Neural progenitor cell (in vitro differentiated cells): ENCODE measurements at regions not wholly inside any gene's neighbourhood (a gene's known extent, or its start where the extent isn't known, plus 50 kb on each side); places are given as distances from the start of the nearest gene placed in this dataset.
"Not testable (repeated sequence)": the region's sequence is repeated elsewhere in the genome, so short reads cannot be mapped to it uniquely, and the experiment has no call there.

Source experiments
- DNase-seq: peaks from one replicate; pipeline ENCODE4 v3.0.0-alpha.2; 2016; ENCODE audit warnings: low spot score
- H2AFZ ChIP-seq: fragments of 200-600 bp; sonication (generic); replicated peaks from 2 replicates; pipeline ENCODE4 v1.6.1; 2016; ENCODE audit warnings: antibody characterized with exemption
- H3F3A ChIP-seq: fragments of 200-600 bp; sonication (generic); 2 replicates; pipeline ENCODE4 v1.6.1; 2016; ENCODE audit warnings: antibody characterized with exemption, low read depth
- H3K27ac ChIP-seq: fragments of 200-600 bp; sonication (generic); 2 replicates; pipeline ENCODE4 v1.5.1; 2016; ENCODE audit warnings: mild to moderate bottlenecking
- H3K27me3 ChIP-seq: fragments of 200-600 bp; sonication (generic); 2 replicates; pipeline ENCODE4 v1.6.1; 2016; ENCODE audit warnings: mild to moderate bottlenecking, moderate library complexity
- H3K36me3 ChIP-seq: fragments of 200-600 bp; sonication (generic); 2 replicates; pipeline ENCODE4 v1.5.1; 2016
- H3K4me1 ChIP-seq: fragments of 200-600 bp; sonication (generic); 2 replicates; pipeline ENCODE4 v1.6.1; 2016; ENCODE audit warnings: mixed run types
- H3K4me2 ChIP-seq: fragments of 200-600 bp; sonication (generic); 2 replicates; pipeline ENCODE4 v1.6.1; 2016
- H3K4me3 ChIP-seq: fragments of 200-600 bp; sonication (generic); 2 replicates; pipeline ENCODE4 v1.5.1; 2016
- H3K79me2 ChIP-seq: fragments of 200-600 bp; sonication (generic); 2 replicates; pipeline ENCODE4 v1.6.1; 2016; ENCODE audit warnings: low read depth
- H3K9ac ChIP-seq: fragments of 200-600 bp; sonication (generic); 2 replicates; pipeline ENCODE4 v1.6.1; 2016
- H3K9me3 ChIP-seq: fragments of 200-600 bp; sonication (generic); 2 replicates; pipeline ENCODE4 v1.5.1; 2016; ENCODE audit warnings: low read depth
- H4K20me1 ChIP-seq: fragments of 200-600 bp; sonication (generic); 2 replicates; pipeline ENCODE4 v1.6.1; 2016; ENCODE audit warnings: low read depth
- H3K27ac Mint-ChIP-seq: 3 replicates; pipeline ENCODE4 v1.8.0; 2021; ENCODE audit warnings: mixed read lengths
- H3K27me3 Mint-ChIP-seq: 2 replicates; pipeline ENCODE4 v1.8.0; 2022; ENCODE audit warnings: low read depth, mild to moderate bottlenecking, inconsistent platforms, moderate library complexity, mixed read lengths; ENCODE audit not compliant: insufficient read depth
- H3K36me3 Mint-ChIP-seq: 3 replicates; pipeline ENCODE4 v1.8.0; 2021; ENCODE audit warnings: mixed read lengths
- H3K4me1 Mint-ChIP-seq: 3 replicates; pipeline ENCODE4 v1.8.0; 2021; ENCODE audit warnings: mixed read lengths
- H3K4me3 Mint-ChIP-seq: 3 replicates; pipeline ENCODE4 v1.8.0; 2021; ENCODE audit warnings: mild to moderate bottlenecking, moderate library complexity, mixed read lengths
- H3K9me3 Mint-ChIP-seq: 3 replicates; pipeline ENCODE4 v1.8.0; 2020; ENCODE audit warnings: mixed read lengths

DNA sequence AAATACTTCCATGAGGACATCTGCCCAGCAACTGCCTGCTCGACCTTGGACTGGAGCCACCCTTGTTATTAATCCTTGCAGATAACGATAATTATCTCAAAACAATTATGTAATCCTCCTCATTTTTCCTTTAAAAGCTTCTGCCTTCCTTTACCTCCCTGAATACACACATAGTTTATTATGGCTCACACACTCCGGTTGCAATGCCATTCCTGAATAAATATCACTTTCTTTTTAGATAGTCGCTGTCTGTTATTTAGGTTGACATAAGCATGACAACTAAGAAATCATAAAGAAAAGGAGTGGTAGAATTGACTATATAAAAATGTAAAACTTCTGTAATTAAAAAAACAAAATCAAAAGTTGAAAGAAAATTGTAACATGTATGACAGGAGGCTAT, 64.8 kb downstream of the B4GALT7 start:
- not testable (repeated sequence) for H2AFZ ChIP-seq, H3K4me1 Mint-ChIP-seq, H3K79me2 ChIP-seq, H3K9ac ChIP-seq, H3F3A ChIP-seq, H3K27ac ChIP-seq, H3K36me3 ChIP-seq, H3K4me1 ChIP-seq, H3K4me2 ChIP-seq, H3K27me3 Mint-ChIP-seq, H3K4me3 ChIP-seq, H4K20me1 ChIP-seq, DNase-seq, H3K27me3 ChIP-seq, H3K9me3 ChIP-seq, H3K27ac Mint-ChIP-seq, H3K4me3 Mint-ChIP-seq
- Mint-ChIP-seq H3K36me3 (peaks cover 10% of the 10 kb centered on the region), H3K9me3 (peaks cover 17% of the 10 kb centered on the region)

DNA sequence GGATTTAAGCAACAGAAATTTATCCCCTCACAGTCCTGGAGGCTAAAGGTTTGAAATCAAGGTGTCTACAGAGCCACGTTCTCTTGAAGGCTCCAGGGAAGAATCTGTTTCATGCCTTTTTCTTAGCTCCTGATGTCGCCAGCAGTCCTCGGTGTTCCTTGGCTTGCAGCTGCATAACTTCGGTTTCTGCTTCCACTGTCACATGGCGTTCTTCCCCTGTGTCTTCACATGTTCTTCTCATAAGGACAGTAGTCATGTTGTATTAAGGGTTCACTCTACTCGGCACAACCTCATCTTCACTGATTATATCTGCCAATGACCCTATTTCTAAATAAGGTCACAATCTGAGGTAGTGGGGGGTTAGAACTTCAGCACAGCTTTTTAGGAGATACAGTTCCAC, 65.2 kb downstream of the B4GALT7 start:
- H3K4me2 ChIP-seq, H3K27me3 Mint-ChIP-seq, H2AFZ ChIP-seq, H3K9me3 ChIP-seq, DNase-seq, H4K20me1 ChIP-seq, H3K36me3 Mint-ChIP-seq, H3K79me2 ChIP-seq, H3K4me1 ChIP-seq, H3K27ac ChIP-seq, H3K9ac ChIP-seq, H3K36me3 ChIP-seq, H3K27me3 ChIP-seq, H3K4me3 Mint-ChIP-seq, H3F3A ChIP-seq, H3K27ac Mint-ChIP-seq, H3K4me1 Mint-ChIP-seq, H3K4me3 ChIP-seq: not testable (repeated sequence)
- peaks cover 14% of the 10 kb centered on the region for H3K9me3 Mint-ChIP-seq

DNA sequence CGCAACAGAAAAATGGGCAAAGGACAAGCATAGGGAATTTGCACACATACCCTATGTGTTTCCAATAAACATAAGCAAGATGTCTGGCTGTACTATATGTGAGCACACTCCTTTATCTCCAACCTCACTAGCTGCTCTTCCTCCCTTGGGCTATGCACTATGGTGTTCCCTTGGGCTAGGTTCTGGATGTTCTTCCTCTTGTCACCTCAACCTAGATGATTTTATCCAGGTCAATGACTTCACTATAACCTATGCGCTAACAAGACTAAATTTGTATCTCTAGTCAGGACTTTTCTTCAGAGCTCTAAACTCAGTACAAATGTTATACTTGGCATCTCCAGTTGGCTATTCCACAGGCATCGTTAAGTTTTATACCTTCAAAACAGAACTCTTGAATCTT, 66.0 kb downstream of the B4GALT7 start:
- H3K4me2 ChIP-seq, H3K36me3 Mint-ChIP-seq, H3K4me1 ChIP-seq, H3F3A ChIP-seq, H3K27ac Mint-ChIP-seq, H3K27ac ChIP-seq, H3K9ac ChIP-seq, H3K9me3 ChIP-seq, H3K36me3 ChIP-seq, H3K4me3 ChIP-seq, H3K4me1 Mint-ChIP-seq, H3K79me2 ChIP-seq, DNase-seq, H3K27me3 Mint-ChIP-seq, H3K4me3 Mint-ChIP-seq, H2AFZ ChIP-seq, H4K20me1 ChIP-seq: not testable (repeated sequence)
- H3K9me3 Mint-ChIP-seq, result peaks cover 10% of the 10 kb centered on the region
- peaks cover 13% of the 10 kb centered on the region for H3K27me3 ChIP-seq

DNA sequence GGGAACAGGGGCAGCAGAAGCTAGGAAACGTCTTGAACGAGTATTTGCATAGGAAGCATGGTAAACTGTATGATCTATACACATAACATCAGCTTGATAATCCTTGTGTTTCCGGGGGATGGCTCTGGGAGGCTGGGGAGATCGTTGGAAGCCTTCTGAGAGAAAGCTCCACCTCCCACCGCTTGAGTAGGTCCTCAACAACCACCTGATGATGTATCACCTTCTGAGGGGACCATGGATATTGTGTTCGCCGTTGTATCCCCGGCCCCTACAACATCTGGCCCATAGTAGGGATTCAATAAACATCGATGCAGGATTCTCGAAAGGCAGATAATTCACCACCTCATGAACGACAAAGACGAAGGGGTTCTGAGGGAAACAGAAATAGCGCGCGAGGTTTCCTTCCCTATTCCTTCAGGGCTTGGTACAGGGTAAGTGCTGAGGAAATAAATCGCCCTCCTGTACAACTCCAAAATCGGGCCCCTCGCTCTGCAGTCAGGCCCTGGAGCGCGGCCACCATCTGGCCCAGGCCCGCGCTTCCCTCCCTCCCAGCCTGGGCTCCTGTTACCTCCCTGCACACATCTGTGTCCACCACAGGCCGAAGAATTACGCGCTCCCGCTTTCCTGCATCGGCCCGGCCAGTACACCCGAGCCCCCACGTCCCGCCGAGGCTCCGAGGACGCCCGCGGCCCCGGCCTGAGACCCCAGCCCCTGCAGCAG, 71.3 kb downstream of the B4GALT7 start:
- H3K27ac ChIP-seq, H4K20me1 ChIP-seq, H3K4me1 Mint-ChIP-seq, H3K79me2 ChIP-seq, H3K9me3 Mint-ChIP-seq, H3K4me1 ChIP-seq, H3K9me3 ChIP-seq, H3K9ac ChIP-seq, DNase-seq, H3K4me3 Mint-ChIP-seq, H3K36me3 ChIP-seq, H2AFZ ChIP-seq, H3K36me3 Mint-ChIP-seq, H3F3A ChIP-seq, H3K27ac Mint-ChIP-seq, H3K27me3 Mint-ChIP-seq: not testable (repeated sequence)
- Histone ChIP-seq H3K27me3 (peaks cover 37% of the 10 kb centered on the region), H3K4me3 (peak overlapping the region; percentile 34), H3K4me2 (peak overlapping the region; percentile 69)

DNA sequence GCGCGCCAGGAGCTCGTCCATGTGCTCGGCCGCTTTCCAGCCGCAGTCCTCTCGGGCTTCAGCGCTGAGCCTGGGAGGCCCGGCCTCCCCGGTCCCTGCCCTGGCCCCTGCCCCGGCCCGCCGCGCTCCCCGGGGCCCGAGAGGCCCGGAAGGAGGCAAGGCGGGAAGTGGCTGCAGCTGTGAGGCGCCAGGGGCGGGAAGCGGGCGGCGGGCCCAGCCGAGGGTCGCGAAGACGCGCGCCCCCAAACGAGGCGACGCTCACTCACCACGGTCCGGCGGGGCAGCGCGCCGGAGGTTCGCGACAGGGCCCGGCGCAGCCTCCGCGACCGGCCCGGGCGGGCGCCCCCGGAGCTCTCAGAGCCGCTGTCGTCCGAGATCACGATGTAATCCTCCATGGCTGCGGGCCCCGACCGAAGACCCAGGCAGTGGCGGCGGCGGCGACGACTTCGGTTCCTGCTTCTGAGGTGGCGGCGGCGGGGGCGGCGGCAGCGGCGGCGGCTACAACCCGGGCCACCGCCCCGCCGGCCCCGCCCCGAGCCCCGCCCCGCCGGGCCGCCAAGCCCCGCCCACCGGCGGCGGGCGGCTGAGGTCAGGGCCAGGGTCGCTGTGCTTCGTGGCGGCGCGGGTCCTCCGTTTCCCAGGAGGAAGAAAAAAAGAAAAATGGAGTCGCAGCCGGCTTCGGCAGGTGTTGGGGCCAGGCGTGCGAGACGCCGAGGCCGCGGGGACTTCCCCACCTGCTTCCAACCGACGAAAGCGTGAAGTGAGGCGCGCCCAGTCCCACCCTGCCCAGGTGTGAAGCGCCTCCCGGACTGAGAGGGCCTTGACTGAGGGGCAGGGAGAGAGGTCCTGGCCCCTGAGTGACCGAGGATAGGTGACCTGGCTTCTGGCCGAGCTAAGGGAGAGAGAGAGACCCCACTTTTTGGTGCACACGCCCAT, 72.1 kb downstream of the B4GALT7 start:
- Histone ChIP-seq H3K4me2 (peak overlapping the region; percentile 67), H3K4me3 (peak overlapping the region; percentile 49), H3K27me3 (peaks cover 37% of the 10 kb centered on the region)
- not testable (repeated sequence) for H3K4me3 Mint-ChIP-seq, H3K4me1 Mint-ChIP-seq, H2AFZ ChIP-seq, H3K9ac ChIP-seq, H3K9me3 Mint-ChIP-seq, H3K27me3 Mint-ChIP-seq, H3K27ac Mint-ChIP-seq, H3K36me3 Mint-ChIP-seq, H3K36me3 ChIP-seq, H3K4me1 ChIP-seq, H3K9me3 ChIP-seq, H3F3A ChIP-seq, H3K79me2 ChIP-seq, H4K20me1 ChIP-seq, H3K27ac ChIP-seq
- DNase-seq, result peak; percentile 79
